Choroid plexus epithelial cell (primary cell): ENCODE measurements at regions not wholly inside any gene's neighbourhood (a gene's known extent, or its start where the extent isn't known, plus 50 kb on each side); places are given as distances from the start of the nearest gene placed in this dataset.

Source experiments
- DNase-seq: peaks from one replicate; pipeline ENCODE4 v3.0.0-alpha.2; 2010; ENCODE audit warnings: low read depth
- H3K4me3 ChIP-seq: 2 replicates; pipeline ENCODE4 v1.5.1; 2011; ENCODE audit warnings: low read depth, mild to moderate bottlenecking, control low read depth, low read length, moderate library complexity
- TF ChIP-seq, protein P1 (sequence below): conservative IDR thresholded peaks from 2 replicates; pipeline ENCODE4 v1.5.1; 2011; ENCODE audit warnings: low read depth, mild to moderate bottlenecking, control low read depth, inconsistent platforms, low read length, moderate library complexity

DNA sequence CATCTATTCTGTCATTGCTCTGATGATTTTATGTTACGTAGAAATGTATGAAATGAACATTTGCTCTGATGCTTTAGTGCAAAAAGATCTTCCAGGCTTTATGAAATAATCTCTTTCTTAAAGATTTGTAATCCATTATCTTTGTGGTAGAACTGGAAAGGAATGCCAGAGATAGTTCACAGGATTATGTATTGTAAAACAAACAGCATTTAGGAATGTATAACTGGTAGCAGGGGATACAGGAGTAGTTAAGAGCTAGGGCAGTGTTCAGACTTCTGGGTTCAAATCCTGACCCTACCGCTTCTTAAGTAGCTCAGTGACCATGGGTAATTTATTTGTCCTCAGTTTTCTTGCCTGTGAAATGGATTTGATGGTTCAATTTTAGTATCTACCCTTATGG, 429.8 kb upstream of the TPM1 start:
- TF ChIP-seq, protein P1, sequence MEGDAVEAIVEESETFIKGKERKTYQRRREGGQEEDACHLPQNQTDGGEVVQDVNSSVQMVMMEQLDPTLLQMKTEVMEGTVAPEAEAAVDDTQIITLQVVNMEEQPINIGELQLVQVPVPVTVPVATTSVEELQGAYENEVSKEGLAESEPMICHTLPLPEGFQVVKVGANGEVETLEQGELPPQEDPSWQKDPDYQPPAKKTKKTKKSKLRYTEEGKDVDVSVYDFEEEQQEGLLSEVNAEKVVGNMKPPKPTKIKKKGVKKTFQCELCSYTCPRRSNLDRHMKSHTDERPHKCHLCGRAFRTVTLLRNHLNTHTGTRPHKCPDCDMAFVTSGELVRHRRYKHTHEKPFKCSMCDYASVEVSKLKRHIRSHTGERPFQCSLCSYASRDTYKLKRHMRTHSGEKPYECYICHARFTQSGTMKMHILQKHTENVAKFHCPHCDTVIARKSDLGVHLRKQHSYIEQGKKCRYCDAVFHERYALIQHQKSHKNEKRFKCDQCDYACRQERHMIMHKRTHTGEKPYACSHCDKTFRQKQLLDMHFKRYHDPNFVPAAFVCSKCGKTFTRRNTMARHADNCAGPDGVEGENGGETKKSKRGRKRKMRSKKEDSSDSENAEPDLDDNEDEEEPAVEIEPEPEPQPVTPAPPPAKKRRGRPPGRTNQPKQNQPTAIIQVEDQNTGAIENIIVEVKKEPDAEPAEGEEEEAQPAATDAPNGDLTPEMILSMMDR = no peak
- DNase-seq = peak; percentile 60
- H3K4me3 ChIP-seq = no peak overlapping the region

DNA sequence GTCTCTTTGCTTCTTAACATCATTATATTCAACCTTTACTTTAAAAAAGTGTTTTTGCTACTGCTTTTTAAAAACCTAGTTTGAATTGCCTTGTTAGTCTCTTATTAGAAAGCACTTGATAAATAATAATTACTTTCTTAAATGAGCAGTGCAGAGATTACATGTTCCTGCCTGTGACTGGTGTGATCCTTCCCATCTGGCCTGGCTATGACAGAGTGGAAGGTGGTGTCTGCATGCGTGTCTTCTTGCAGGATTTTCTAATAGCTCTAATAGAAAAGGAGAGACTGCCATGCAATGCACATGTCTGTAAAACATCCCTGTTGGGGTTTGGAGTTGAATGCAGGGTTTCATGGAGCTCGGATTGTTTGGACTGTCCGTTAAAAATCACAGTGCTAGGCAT, 425.8 kb upstream of the TPM1 start:
- DNase-seq = no peak
- TF ChIP-seq, protein P1 = no peak

DNA sequence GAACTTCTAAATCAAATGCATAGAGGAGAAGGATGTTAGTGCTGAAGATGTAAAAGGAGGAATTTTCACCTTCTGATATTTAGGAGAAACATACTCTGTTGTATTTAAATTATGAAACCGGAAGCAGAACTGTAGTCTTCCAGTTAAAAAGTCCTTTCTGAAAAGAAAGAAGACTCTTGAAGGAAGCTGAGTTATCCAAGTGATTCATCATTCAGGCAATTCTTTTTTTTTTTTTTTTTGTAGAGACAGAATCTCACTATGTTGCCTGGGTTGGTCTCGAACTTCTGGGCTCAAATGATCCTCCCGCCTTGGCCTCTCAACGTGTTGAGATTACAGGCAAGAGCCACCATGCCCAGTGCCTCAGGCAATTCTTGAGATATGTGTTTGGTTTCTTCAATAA, 424.8 kb upstream of the TPM1 start:
- TF ChIP-seq, protein P1 = no peak
- H3K4me3 ChIP-seq = no peak overlapping the region
- no peak for DNase-seq

More for the DNA sequence above, 425.8 kb upstream of the TPM1 start:
- H3K4me3 ChIP-seq = no peak overlapping the region

DNA sequence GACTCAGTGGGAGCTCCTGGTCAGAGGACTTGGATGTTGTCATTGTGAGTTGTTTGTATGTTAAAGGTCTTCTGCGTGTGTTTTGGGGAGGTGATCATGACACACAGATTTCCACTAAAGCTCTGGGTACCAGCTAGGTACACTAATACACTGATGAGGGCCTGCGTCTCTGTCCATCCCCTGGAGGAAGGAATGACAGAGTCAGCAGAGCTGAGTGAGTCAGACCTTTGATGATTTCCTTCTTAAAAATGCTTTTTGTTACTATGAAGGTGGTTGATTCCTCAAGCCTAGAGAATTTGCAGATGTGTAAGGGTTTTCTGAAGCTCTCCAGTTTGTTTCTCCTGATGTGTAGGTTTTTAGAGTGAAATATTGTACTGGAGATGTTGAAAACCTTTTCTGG, 424.1 kb upstream of the TPM1 start:
- H3K4me3 ChIP-seq = no peak overlapping the region
- peak; percentile 67 for DNase-seq
- TF ChIP-seq, protein P1 = peak; percentile 62

DNA sequence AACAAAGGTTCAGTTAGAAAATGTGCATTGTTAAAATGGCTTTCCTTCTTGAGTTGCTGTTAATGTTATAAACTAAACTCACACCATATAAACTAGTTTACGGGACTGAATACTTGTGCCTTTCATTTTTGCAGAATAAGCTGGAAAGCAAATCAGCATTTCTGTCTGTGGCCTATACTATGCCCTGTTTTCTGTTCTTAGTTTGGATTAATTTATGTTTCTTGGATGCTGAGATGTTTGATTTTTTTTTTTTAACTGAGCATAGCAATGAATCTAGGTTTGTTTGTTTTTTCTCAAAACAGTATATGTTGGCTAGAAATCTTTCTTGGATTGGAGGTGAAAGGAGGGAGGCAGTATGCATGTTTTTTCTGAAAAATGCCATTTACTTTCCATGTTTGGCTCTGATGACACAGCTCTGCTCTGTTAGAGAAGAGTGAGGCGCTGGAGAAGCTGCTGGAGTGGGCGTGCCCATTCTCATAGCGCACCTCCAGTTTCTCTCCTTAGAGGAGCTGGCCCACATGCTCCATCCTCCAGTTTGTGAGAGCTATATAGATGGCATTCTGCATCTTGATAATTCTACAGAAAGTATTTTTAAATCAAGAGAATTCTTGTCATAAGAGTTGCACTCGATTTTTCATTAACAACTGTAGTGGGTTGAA, 423.6 kb upstream of the TPM1 start:
- DNase-seq = no peak
- no peak overlapping the region for H3K4me3 ChIP-seq
- TF ChIP-seq, protein P1 = no peak

DNA sequence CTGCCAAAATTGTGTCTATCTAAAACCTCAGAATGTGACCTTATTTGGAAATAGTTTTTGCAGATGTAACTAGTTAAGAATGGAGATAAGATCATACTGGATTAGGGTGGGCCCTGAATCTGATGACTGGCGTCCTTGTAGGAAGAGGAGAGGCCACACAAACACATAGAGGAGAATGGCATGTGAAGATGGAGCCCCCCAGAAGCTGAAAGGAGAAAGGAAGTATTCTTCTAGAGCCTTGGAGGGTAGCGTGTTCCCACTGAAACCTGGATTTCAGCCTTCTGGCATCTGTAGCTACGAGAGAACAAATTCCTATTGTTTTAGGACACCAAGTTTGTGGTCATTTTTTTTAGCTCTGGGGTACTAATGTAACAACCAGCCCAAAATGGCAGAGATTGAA, 423.0 kb upstream of the TPM1 start:
- no peak overlapping the region for H3K4me3 ChIP-seq
- TF ChIP-seq, protein P1 = no peak
- DNase-seq = no peak

DNA sequence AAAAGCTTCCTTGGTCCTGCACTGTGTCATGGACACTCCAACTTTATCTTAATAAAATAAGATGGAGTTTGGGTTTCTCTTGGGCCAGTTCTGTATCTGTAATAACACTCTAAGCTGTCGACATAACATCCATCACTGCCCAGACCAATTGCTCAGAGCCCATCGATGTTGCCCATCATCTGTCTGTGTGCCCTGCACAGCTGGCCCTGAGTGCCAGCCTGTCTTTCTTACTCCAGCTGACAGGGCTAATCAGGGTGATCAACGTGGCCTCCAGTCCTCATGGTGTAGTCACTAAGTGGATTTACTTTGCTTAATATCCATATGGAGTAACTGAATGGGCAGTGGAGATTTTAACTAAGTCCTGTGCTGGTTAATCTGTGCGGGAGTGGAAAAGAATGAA, 419.8 kb upstream of the TPM1 start:
- no peak for DNase-seq
- no peak overlapping the region for H3K4me3 ChIP-seq
- TF ChIP-seq, protein P1 = no peak
